ENCODE measurements at regions not wholly inside any gene's neighbourhood (a gene's known extent, or its start where the extent isn't known, plus 50 kb on each side); places are given as distances from the start of the nearest gene placed in this dataset.

DNA sequence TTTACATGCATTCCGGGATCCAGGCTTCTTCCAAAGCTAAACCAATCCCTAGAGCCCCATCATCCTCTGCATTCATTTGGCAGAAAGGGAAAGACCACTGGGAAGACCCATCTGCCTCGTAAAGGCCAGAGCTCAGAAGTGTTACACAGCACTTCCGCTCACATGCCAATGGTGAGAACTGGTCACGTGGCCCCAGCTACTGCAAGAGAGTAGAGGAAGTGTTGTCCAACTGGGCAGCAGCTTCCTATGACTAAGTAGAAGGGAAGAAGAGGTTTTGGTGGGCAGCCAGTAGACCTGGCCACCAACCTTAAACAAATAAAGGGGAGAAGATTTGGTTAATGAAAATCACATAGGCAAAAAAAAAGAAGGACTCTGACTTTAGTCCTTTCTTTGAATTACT lies 74.4 kb upstream of the PPP2R3A start:
- no peak for TF ChIP-seq POLR2A (IDR thresholded peaks at IDR 0.05)
- no peak for TF ChIP-seq EP300 (IDR thresholded peaks at IDR 0.05)

Measured in sigmoid colon (tissue), 4 donors.